GM18519 (cell line): ENCODE measurements at regions not wholly inside any gene's neighbourhood (a gene's known extent, or its start where the extent isn't known, plus 50 kb on each side); places are given as distances from the start of the nearest gene placed in this dataset.
A peak's percentile ranks its signal among the peaks of the same experiment; 100 is the strongest.

Experiments used
- ATAC-seq: cut with Tn5 transposase; IDR thresholded peaks from one replicate; pipeline ENCODE4 v1.9.1; 2021; ENCODE audit warnings: mild to moderate bottlenecking, moderate library complexity; ENCODE audit not compliant: unreplicated experiment, low FRiP score

DNA sequence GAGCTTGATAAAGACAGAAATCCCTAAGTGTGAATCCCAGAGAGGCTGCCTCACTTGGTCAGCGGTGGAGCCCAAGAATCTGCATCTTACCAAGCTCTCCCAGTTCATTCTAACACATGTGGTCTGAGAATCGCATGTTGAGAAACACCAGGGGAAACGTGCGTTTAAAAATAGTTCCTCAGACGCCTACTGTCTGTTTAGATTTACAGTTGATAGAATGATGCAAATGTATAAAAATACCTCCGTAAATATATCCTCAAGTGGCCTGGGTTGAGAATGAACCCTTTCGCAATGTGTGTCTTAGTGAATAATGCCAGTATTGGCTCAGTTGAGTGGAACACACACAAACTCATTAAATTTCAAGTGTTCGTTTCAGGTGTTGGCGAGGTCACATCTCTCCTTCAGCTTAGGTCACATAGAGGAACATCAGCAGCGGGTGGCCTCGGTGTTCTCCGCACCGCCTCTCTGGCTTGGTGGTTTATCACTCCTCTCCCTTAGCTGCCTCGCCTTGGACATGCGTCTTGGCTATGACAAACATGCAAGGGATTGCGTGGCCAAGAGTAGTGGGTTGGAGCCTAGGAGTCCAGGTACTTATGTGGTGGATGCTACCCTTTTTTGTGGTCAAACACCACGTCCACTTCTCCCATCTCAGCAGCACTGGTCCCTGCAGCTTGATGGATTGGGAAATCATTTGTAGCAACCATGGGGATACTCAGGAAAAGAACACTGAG, 117.6 kb upstream of the SPATA13 start:
- no peak for ATAC-seq

DNA sequence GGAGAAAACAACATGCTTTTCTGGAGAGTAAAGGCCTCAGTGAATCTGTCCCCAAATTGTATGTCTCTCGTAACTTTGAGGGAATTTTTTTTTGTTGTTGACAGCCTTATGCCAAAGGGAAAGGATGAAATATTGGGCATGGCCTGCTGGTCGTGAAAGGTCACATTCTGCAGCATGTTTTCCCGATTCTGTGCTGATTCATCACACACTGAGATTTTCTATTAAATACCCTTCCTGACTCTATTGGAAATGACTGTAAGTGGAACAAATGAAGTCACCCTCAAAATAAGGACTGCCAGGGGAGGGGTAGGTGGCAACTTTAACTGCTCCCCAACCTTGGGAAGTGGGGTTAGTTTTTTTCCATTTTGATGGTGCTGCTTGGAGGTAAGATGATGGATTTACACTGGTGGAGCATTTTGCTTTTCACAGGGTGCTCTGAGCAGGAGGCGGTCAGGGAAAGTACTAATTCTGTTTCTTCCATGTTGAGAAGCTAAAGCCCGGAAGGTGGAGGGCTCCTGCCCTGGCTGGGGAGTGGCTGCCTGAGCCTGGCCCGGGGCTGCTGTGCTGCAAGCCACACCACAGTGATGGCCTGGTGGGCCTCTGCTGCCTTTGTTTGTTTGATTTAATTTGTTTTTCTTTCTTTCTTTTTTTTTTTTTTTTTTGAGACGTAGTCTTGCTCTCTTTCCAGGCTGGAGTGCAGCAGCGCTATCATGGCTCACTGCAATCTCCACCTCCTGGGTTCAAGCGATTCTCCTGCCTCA, 116.8 kb upstream of the SPATA13 start:
- ATAC-seq, result no peak

DNA sequence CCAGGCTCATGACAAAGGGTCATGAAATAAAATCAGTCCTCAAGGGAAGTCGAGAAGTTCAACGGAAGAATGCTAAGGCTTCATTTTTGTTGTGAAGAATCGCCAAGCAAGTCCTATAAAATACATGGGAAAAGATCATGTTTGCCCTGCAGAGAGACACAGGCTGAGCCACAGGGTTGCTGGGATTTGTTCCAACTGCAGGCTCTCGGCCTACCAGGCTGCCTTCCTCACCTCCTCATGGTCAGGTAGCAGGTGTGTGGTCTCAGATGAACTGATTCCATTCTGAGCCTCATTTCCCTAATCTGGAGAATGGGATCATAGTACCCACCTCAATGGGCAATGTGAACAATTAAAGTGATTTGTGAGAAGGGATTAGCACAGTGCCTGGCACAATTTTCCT, 114.9 kb upstream of the SPATA13 start:
- no peak for ATAC-seq

DNA sequence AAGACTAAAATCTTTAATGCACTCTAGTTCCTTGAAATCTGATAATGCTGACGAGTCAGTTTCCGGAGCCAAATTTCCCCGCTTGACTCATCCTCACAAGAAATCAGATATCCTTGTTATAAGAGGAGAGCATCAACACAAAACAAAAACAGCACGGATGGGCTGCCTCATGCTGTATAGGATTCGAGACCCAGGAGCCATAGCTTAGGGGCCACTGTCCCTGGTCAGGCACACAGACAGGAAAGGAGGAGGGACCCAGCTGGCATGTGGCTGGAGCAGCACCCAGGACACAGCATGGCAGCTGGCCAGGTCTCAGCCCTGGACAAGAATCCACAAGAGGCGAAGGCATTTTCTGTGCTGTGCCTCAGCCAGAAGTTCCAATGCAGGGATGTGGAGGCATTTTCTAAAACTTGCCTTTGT, 110.2 kb upstream of the SPATA13 start:
- no peak for ATAC-seq

DNA sequence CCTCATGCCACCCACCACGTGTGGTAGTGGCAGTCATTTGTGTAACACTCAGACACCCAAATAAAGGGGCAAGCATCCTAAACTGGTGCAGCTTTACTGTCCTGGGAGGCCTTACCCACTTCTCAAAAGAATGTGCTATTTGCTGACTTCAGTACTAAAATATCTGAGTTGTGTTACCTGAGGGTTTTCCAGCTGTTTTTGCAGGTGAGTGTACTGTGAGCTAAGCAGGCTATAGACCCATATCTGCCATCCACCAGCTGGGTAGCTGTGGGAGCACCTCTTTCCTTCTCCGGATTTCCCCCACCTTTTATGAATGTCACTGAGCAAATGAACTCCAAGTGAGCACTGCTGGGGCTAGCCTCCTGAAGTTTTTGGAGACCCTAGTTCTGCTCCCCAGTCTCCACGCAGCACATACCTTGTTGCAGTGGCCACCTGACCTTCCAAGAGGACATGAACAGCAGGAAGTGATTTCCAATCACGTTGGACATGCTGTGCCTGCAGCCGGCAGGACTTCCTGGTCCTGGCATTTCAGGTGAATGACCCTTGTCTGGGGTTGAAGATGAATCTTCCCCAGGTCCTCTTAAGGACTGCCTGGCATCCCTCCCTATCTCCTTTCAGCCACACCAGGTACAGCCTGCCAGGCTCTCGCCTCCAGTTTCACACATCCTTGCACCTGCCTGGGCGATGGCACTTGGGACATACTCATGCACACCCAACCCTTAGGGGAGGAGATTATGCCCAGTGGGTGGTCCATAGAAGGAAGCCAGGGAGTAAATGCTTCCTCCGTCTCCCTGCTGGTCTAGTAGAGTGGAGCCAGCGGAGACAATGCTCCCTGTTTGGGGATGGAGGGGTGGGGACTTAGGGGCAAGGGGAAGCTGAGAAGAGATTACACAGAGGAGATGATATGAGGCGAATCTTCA, 109.5 kb upstream of the SPATA13 start:
- no peak for ATAC-seq

- no peak for ATAC-seq
Observed at GRCh38 chr13:24052547-24053518, 107.7 kb upstream of the SPATA13 start.

- ATAC-seq, result peak; percentile 76
Observed at GRCh38 chr13:24053519-24054251, 106.8 kb upstream of the SPATA13 start.

DNA sequence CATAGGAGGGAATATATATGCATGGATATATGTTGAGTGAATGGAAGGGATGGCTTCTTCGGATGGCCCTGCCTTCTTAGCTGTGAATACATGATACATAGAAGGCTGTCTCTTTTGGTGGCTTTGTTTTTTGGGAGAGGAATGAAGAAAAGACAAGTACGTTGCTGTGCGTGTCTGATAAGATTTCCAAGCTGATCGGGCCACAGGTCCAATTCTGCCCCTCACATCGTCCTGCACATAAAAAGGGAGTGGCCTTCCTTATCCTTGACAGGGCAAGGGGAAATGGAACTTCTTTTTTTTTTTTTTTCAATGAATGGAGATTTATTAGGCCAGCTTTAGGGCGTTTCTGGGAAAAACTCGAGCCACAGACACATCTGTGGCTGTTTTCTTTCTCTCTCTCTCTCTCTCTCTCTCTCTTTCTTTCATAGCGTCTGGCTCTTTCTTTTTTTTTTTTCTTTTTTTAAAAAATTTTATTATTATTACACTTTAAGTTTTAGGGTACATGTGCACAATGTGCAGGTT, 103.8 kb upstream of the SPATA13 start:
- no peak for ATAC-seq

DNA sequence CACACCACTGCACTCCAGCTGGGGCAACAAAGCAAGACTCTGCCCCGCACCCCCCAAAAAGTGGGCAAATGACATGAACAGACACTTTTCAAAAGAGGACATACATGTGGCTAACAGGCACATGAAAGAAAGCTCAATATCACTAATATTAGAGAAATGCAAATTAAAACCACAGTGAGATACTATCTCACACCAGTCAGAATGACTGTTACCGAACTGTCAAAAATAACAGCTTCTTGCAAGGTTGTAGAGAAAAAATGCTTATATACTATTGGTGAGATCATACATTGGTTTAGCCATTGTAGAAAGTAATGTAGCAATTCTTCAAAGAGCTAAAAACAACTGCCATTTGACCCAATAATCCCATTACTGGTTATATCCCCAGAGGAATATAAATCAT, 99.5 kb upstream of the SPATA13 start:
- ATAC-seq, result no peak

DNA sequence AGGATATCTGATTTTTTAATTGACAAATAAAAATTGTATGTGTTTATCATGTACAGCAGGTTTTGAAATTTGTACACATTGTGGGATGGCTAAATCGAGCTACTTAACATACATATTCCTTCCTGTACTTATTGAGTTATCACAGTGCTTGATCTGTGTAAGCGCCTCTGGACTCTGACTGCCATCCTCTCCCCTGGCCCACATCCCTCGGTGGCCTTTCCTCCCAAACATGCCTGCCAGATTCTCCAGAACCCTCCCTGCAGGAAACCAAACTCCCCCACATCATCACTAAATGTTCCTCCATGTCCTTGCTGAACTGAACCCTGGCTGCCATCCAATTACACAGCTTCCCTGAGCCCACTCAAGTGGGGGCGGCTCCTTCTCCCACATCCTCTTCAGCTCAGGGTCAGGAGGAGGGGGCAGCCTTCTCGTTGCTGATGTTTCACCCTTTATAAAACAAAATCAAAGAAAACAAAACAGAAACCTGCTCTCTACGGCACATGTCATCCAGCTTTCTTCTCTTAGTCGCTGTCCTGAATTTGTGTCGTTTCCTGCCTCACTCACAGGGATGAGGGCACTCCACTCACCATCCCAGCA, 97.1 kb upstream of the SPATA13 start:
- ATAC-seq, result no peak

DNA sequence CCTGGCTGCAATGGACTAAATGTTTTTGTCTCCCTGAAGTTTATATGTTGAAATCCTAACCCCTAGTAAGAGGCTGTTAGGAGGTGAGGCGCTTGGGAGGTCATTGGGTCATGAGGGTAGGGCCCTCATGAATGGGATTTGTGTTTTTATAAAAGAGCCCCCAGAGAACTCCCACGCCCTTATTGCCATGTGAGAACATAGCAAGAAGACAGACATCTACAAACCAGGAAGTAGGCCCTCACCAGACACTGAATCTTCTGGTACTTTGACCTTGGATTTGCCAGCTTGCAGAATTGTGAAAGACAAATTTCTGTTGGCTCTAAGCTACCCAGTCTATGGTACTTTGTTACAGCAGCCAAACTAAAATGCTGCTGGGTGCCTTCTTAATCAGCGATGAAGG, 96.1 kb upstream of the SPATA13 start:
- no peak for ATAC-seq

DNA sequence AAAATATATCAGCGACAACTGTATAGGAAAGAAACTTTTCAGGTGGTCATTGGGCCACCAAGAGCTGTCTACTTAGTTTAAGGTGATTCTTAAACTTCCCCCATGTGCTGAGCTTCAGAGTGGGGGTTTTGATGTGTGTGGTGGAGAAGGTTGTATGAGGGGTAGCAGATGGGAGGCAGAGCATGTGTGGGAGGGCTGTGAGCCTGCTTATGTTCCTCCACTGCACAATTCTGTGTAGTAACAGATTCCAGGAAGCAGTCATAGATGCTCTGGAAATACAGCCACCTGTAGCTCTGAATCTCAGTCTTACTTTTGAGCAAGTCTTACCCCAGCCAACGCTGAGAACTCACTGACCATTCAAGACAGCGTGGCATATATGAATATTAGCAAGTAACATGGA, 95.3 kb upstream of the SPATA13 start:
- ATAC-seq, result no peak

GRCh38 chr13:24066405-24067295, 93.9 kb upstream of the SPATA13 start:
- ATAC-seq, result no peak

- no peak for ATAC-seq
Observed at GRCh38 chr13:24068472-24068871, 92.0 kb upstream of the SPATA13 start.

DNA sequence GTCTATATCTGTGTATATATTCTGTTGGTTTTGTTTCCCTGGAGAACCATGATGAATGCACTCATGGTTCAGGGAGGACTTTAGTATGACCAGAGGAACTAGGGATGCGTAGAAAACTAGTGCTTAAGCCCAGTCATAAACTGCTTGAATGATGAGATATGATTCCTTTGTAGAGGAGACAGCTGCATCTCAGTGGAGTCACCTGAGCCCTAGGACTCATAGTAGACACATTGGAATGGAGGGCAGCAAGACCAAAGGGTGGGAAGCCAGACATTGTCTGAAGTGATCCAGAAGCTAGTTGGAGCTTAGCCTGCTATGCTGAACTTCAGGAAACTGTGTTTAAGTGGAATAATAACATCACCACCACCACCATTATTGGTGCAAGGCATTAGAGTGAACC, 89.5 kb upstream of the SPATA13 start:
- ATAC-seq, result no peak

DNA sequence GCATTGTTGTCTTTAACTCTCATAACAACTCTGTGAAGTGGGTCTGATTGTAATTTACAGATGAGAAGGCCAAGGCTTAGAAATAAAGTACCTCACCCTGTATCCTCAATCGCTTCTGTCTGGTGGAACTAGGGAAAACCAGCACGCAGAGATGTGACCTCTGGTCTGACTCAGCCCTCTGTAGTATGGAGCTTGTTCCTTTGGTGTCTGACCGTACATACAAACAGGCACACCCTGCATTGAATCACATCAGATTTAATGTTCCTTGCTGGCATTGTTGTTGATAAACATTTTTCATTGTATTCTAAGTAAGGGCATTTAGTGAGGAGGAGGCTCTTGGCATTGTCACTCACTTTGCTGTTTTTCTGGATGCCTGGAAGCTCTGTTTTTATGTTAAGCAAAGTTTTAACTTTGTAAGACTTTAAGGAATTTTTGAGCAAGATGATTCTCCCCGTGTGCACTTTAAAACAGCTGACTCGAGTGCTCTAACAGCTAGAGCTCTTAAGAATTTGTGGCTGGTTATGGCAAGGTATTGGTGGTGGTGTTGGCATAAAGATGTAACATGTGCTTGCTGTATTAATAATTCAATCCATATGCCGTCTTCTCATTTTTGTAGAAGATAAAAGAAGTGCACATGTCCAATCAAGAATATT, 89.0 kb upstream of the SPATA13 start:
- ATAC-seq, result no peak

DNA sequence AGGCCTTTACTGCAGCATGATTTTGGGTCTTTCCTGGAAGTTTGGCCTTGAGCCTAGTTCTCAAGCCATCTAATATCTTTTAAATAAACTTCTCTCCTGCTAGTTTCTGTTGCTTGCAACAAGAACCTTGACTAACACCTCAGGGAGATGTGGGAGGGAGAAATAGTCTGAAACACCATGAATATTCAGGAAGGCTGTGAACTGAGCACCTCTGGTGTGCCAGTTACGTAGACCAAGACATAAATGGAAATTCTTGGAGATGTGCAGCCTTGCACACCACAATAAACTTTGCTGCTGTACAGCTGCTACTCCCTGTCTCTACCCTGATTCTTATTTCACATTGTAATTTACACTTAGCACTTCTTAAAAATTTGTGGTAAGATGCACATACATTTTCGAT, 86.9 kb upstream of the SPATA13 start:
- ATAC-seq, result no peak
